A549 (cell line): ENCODE measurements at regions not wholly inside any gene's neighbourhood (a gene's known extent, or its start where the extent isn't known, plus 50 kb on each side); places are given as distances from the start of the nearest gene placed in this dataset.

Source experiments
- ATAC-seq, 2 experiments: fragments of 200-7000 bp in 1 of 2; fragments of >200 bp in 1 of 2; cut with Nextera tagmentation in 1 of 2; cut with Tn5 transposase in 1 of 2; 3 replicates each; pipeline versions ENCODE4 v1.8.0 to v1.9.1; 2018 to 2020; ENCODE audit warnings: mild to moderate bottlenecking in 1 of 2, moderate library complexity in 1 of 2
- CTCF ChIA-PET: fragments of 300-600 bp; sonication (Branson Sonifier 250); formaldehyde crosslinking; extraction: SDS; loops from one replicate; lab custom pipeline; 2021; ENCODE audit warnings: antibody characterized with exemption, inconsistent platforms; lab: Yijun Ruan, JAX
- POLR2A ChIA-PET: fragments of 350-600 bp; formaldehyde crosslinking; extraction: SDS; loops from one replicate; lab custom pipeline; 2021; ENCODE audit warnings: antibody characterized with exemption, inconsistent platforms; lab: Yijun Ruan, JAX
- DNase-seq, 2 experiments: peaks; one replicate each; pipeline versions ENCODE4 v3.0.0 to v3.0.0-alpha.2; 2011 to 2016; ENCODE audit warnings: low read depth in 1 of 2, low spot score in 1 of 2
- FAIRE-seq: peaks from 2 replicates; lab custom pipeline; 2011; peaks lifted over from hg19 to GRCh38; lab: Jason Lieb, UNC
- H3K27ac ChIP-seq, 2 experiments: fragments of >200 bp; sonication (Bioruptor Twin); formaldehyde crosslinking; 3 replicates each; pipeline ENCODE4 v1.5.1; 2016 to 2017
- H3K4me1 ChIP-seq: fragments of >200 bp; sonication (Bioruptor Twin); formaldehyde crosslinking; 3 replicates; pipeline ENCODE4 v1.6.1; 2016
- H3K4me2 ChIP-seq: fragments of >200 bp; sonication (Bioruptor Twin); formaldehyde crosslinking; 3 replicates; pipeline ENCODE4 v1.6.1; 2016
- H3K4me3 ChIP-seq: fragments of >200 bp; sonication (Bioruptor Twin); formaldehyde crosslinking; 3 replicates; pipeline ENCODE4 v1.5.1; 2016
- H3K9me3 ChIP-seq: fragments of >200 bp; sonication (Bioruptor Twin); formaldehyde crosslinking; 3 replicates; pipeline ENCODE4 v1.6.1; 2016
- CHD2 ChIP-seq: fragments of 150-350 bp; IDR thresholded peaks from 2 replicates; pipeline ENCODE4 v1.6.1; 2014; ENCODE audit warnings: low read length; ENCODE audit not compliant: partially characterized antibody
- FOSB ChIP-seq: fragments of 250-450 bp; sonication (Bioruptor Pico); IDR thresholded peaks from 2 replicates; pipeline ENCODE4 v1.5.0; 2020; ENCODE audit warnings: mild to moderate bottlenecking, moderate library complexity
- FOXS1 ChIP-seq: fragments of 250-450 bp; sonication (Bioruptor Pico); IDR thresholded peaks from 2 replicates; pipeline ENCODE4 v1.5.0; 2020; ENCODE audit warnings: mild to moderate bottlenecking, moderate library complexity
- HDAC2 ChIP-seq: fragments of 200-600 bp; sonication (generic); IDR thresholded peaks from 2 replicates; pipeline ENCODE4 v1.6.1; 2016
- HES2 ChIP-seq: fragments of >200 bp; sonication (Bioruptor Twin); formaldehyde crosslinking; IDR thresholded peaks from 2 replicates; pipeline ENCODE4 v1.6.1; 2016
- HEYL ChIP-seq: fragments of 250-450 bp; sonication (Bioruptor Pico); IDR thresholded peaks from 2 replicates; pipeline ENCODE4 v1.8.0; 2021; ENCODE audit warnings: mild to moderate bottlenecking, moderate library complexity
- HOXA7 ChIP-seq: fragments of 250-450 bp; sonication (Bioruptor Pico); IDR thresholded peaks from 2 replicates; pipeline ENCODE4 v1.5.0; 2020; ENCODE audit warnings: mild to moderate bottlenecking, moderate library complexity
- JUNB ChIP-seq: fragments of >200 bp; sonication (Bioruptor Twin); formaldehyde crosslinking; IDR thresholded peaks from 2 replicates; pipeline ENCODE4 v1.6.1; 2016
- KDM5A ChIP-seq: fragments of 200-600 bp; sonication (generic); IDR thresholded peaks from 2 replicates; pipeline ENCODE4 v1.6.1; 2016; ENCODE audit warnings: antibody characterized with exemption, mild to moderate bottlenecking
- MAFK ChIP-seq: fragments of 450-650 bp; IDR thresholded peaks from 2 replicates; pipeline ENCODE4 v1.6.1; 2014; ENCODE audit not compliant: partially characterized antibody
- MAZ ChIP-seq: fragments of 150-350 bp; IDR thresholded peaks from 2 replicates; pipeline ENCODE4 v1.6.1; 2014; ENCODE audit warnings: antibody characterized with exemption, low read depth, low read length, borderline replicate concordance
- NFE2L2 ChIP-seq: fragments of 150-350 bp; conservative IDR thresholded peaks from 2 replicates; pipeline ENCODE4 v1.6.1; 2014; ENCODE audit warnings: low read length
- NPAS2 ChIP-seq: fragments of 250-450 bp; sonication (Bioruptor Pico); IDR thresholded peaks from 2 replicates; pipeline ENCODE4 v1.8.0; 2022; ENCODE audit warnings: mild to moderate bottlenecking, moderate library complexity, borderline replicate concordance
- PBX3 ChIP-seq: IDR thresholded peaks from 2 replicates; pipeline ENCODE4 v1.6.1; 2012
- PHF8 ChIP-seq: fragments of 200-600 bp; sonication (generic); IDR thresholded peaks from 2 replicates; pipeline ENCODE4 v1.6.1; 2016; ENCODE audit warnings: low read depth, mild to moderate bottlenecking, antibody characterized with exemption, moderate library complexity, borderline replicate concordance
- POLR2A ChIP-seq: IDR thresholded peaks from 2 replicates; pipeline ENCODE4 v1.6.1; 2012; ENCODE audit warnings: mild to moderate bottlenecking, low read length
- RARB ChIP-seq: fragments of 250-450 bp; sonication (Bioruptor Pico); IDR thresholded peaks from 2 replicates; pipeline ENCODE4 v1.8.0; 2021; ENCODE audit warnings: mild to moderate bottlenecking, moderate library complexity
- RFX5 ChIP-seq: fragments of 450-650 bp; IDR thresholded peaks from 2 replicates; pipeline ENCODE4 v1.7.1; 2014; ENCODE audit warnings: antibody characterized with exemption, mild to moderate bottlenecking, moderate library complexity
- RNF2 ChIP-seq: fragments of 200-600 bp; sonication (generic); IDR thresholded peaks from 2 replicates; pipeline ENCODE4 v1.6.1; 2016; ENCODE audit warnings: low read depth, mild to moderate bottlenecking, antibody characterized with exemption, moderate library complexity, borderline replicate concordance
- SMC3 ChIP-seq: fragments of >200 bp; sonication (Bioruptor Twin); formaldehyde crosslinking; IDR thresholded peaks from 3 replicates; pipeline ENCODE4 v1.6.1; 2018; ENCODE audit warnings: inconsistent platforms
- TFCP2L1 ChIP-seq: fragments of 250-450 bp; sonication (Bioruptor Pico); IDR thresholded peaks from 2 replicates; pipeline ENCODE4 v1.5.0; 2021; ENCODE audit warnings: mild to moderate bottlenecking
- ZC3H11A ChIP-seq: fragments of 450-650 bp; IDR thresholded peaks from 2 replicates; pipeline ENCODE4 v1.6.1; 2014; ENCODE audit warnings: antibody characterized with exemption, mild to moderate bottlenecking
- ZFP36 ChIP-seq: fragments of 450-650 bp; IDR thresholded peaks from 2 replicates; pipeline ENCODE4 v1.6.1; 2014; ENCODE audit warnings: borderline replicate concordance; ENCODE audit not compliant: partially characterized antibody
- ZNF302 ChIP-seq: fragments of 250-450 bp; sonication (Bioruptor Pico); IDR thresholded peaks from 2 replicates; pipeline ENCODE4 v1.9.0; 2021; ENCODE audit warnings: inconsistent platforms, mild to moderate bottlenecking, moderate library complexity
- WGBS: methylation state at CpG from one replicate; pipeline ENCODE4 v1.1.6; 2017; ENCODE audit errors: missing lambda C conversion rate; 5-methylcytosine and 5-hydroxymethylcytosine counted together
- TF ChIP-seq, protein P1 (sequence below): fragments of 150-350 bp; IDR thresholded peaks from 2 replicates; pipeline ENCODE4 v1.6.1; 2014; ENCODE audit warnings: low read depth, mild to moderate bottlenecking, low read length
- TF ChIP-seq, protein P2 (sequence below): IDR thresholded peaks from 2 replicates; pipeline ENCODE4 v1.6.1; 2012

- DNase-seq (no peak), FAIRE-seq (no peak), ATAC-seq (no peak)
- Histone ChIP-seq H3K9me3 (peaks cover 12% of the 10 kb centered on the region), H3K4me1 (no peaks in the 10 kb centered on the region), H3K4me2 (no peak overlapping the region), H3K27ac (no peak overlapping the region), H3K4me3 (no peak overlapping the region)
- TF ChIP-seq CHD2 (no peak), POLR2A (no peak), JUNB (no peak), HDAC2 (no peak), HES2 (no peak), NFE2L2 (no peak), ZFP36 (no peak)
- POLR2A ChIA-PET = no interaction called here
- 29% methylated on average over 7 of the region's 7 CpGs for WGBS
- CTCF ChIA-PET = interaction anchor here (1.5 kb wide), 1 partner anchor 9 kb away, joined by 3 read pairs; no protein-coding TSS in a partner anchor
Observed at GRCh38 chr2:236882930-236883329, 202.8 kb upstream of the COPS8 start.

- H3K4me2 ChIP-seq = no peak overlapping the region
- no peak overlapping the region for H3K4me3 ChIP-seq
- DNase-seq (no peak), ATAC-seq (no peak), FAIRE-seq (no peak)
- H3K27ac ChIP-seq = no peak overlapping the region
- no peaks in the 10 kb centered on the region for H3K4me1 ChIP-seq
- TF ChIP-seq FOXS1 (CRISPR knock-in tag) = no peak
- no peak for TF ChIP-seq HES2
- no peak for TF ChIP-seq MAZ
- TF ChIP-seq SMC3 = no peak
- TF ChIP-seq MAFK = no peak
- no peak for TF ChIP-seq NPAS2 (CRISPR knock-in tag)
- TF ChIP-seq HOXA7 (CRISPR knock-in tag) = no peak
- TF ChIP-seq ZC3H11A = no peak
- no peak for TF ChIP-seq RNF2
- TF ChIP-seq RFX5 = no peak
- no peak for TF ChIP-seq PBX3
- no peak for TF ChIP-seq ZNF302 (CRISPR knock-in tag)
- TF ChIP-seq KDM5A = no peak
- TF ChIP-seq FOSB (CRISPR knock-in tag) = no peak
- TF ChIP-seq, protein P1, sequence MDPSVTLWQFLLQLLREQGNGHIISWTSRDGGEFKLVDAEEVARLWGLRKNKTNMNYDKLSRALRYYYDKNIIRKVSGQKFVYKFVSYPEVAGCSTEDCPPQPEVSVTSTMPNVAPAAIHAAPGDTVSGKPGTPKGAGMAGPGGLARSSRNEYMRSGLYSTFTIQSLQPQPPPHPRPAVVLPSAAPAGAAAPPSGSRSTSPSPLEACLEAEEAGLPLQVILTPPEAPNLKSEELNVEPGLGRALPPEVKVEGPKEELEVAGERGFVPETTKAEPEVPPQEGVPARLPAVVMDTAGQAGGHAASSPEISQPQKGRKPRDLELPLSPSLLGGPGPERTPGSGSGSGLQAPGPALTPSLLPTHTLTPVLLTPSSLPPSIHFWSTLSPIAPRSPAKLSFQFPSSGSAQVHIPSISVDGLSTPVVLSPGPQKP = no peak
- WGBS = 50% methylated on average over 1 of the region's 1 CpG
- CTCF ChIA-PET = interaction anchor here (1.3 kb wide), 1 partner anchor 31 kb away, joined by 3 read pairs; no protein-coding TSS in a partner anchor
- H3K9me3 ChIP-seq = peaks cover 12% of the 10 kb centered on the region
- POLR2A ChIA-PET = no interaction called here
Observed at GRCh38 chr2:236883819-236884218, 201.9 kb upstream of the COPS8 start.

GRCh38 chr2:236884569-236885175 lies 201.0 kb upstream of the COPS8 start:
- H3K4me1 ChIP-seq = no peaks in the 10 kb centered on the region
- 53% methylated on average over 5 of the region's 5 CpGs for WGBS
- H3K4me2 ChIP-seq = no peak overlapping the region
- ChIA-PET POLR2A (no interaction called here), CTCF (interaction anchor here (1.3 kb wide), 1 partner anchor 32 kb away, joined by 3 read pairs; no protein-coding TSS in a partner anchor)
- TF ChIP-seq PHF8 = no peak
- TF ChIP-seq RNF2 = no peak
- TF ChIP-seq, protein P2, sequence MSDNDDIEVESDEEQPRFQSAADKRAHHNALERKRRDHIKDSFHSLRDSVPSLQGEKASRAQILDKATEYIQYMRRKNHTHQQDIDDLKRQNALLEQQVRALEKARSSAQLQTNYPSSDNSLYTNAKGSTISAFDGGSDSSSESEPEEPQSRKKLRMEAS = no peak
- no peak for TF ChIP-seq TFCP2L1 (CRISPR knock-in tag)
- TF ChIP-seq RARB (CRISPR knock-in tag) = no peak
- TF ChIP-seq HEYL (CRISPR knock-in tag) = no peak
- TF ChIP-seq HOXA7 (CRISPR knock-in tag) = no peak
- TF ChIP-seq, protein P1 = no peak
- no peak overlapping the region for H3K4me3 ChIP-seq
- no peak overlapping the region for H3K27ac ChIP-seq
- FAIRE-seq = no peak
- ATAC-seq = no peak
- no peak for DNase-seq
- peaks cover 12% of the 10 kb centered on the region for H3K9me3 ChIP-seq
